Motor neuron (in vitro differentiated cells): ENCODE measurements at regions not wholly inside any gene's neighbourhood (a gene's known extent, or its start where the extent isn't known, plus 50 kb on each side); places are given as distances from the start of the nearest gene placed in this dataset.
A peak's percentile ranks its signal among the peaks of the same experiment; 100 is the strongest.

Experiments used
- ATAC-seq, 8 experiments: fragments of 200-7000 bp; cut with Tn5 transposase; replicated peaks in 6 of 8; 2 replicates each; pipeline ENCODE4 v1.8.0; 2021; ENCODE audit warnings: mild to moderate bottlenecking in 8 of 8, moderate library complexity in 8 of 8
- H3K27ac ChIP-seq, 2 donors: fragments of 250-450 bp; sonication (Bioruptor Pico); 2 replicates each; pipeline ENCODE4 v1.9.0; 2021; ENCODE audit warnings: antibody characterized with exemption in 2 of 2, mild to moderate bottlenecking in 2 of 2, moderate library complexity in 1 of 2
- H3K4me1 ChIP-seq, 2 donors: fragments of 250-450 bp; sonication (Bioruptor Pico); replicated peaks in 1 of 2; 2 replicates each; pipeline ENCODE4 v1.6.1; 2021; ENCODE audit warnings: antibody characterized with exemption in 2 of 2, mild to moderate bottlenecking in 2 of 2, moderate library complexity in 1 of 2
- H3K4me3 ChIP-seq, 5 donors: fragments of 250-450 bp; sonication (Bioruptor Pico); 2 replicates each; pipeline ENCODE4 v1.9.0; 2021; ENCODE audit warnings: antibody characterized with exemption in 5 of 5, mild to moderate bottlenecking in 5 of 5, moderate library complexity in 4 of 5
- WGBS, 10 experiments: fragments of 450-650 bp; shearing (Covaris generic); methylation state at CpG; one replicate each; pipeline ENCODE4 v1.0.0; 2022; 5-methylcytosine and 5-hydroxymethylcytosine counted together
- in situ Hi-C, 9 experiments: fragments of 400-800 bp; cut with MboI; loops; one replicate each; pipeline ENCODE4 v1.15.0; 2021; ENCODE audit warnings: low sequenced_read_pairs in 9 of 9, low pct_unique_long_range_greater_than_20kb in 2 of 9; ENCODE audit not compliant: unreplicated experiment in 9 of 9

DNA sequence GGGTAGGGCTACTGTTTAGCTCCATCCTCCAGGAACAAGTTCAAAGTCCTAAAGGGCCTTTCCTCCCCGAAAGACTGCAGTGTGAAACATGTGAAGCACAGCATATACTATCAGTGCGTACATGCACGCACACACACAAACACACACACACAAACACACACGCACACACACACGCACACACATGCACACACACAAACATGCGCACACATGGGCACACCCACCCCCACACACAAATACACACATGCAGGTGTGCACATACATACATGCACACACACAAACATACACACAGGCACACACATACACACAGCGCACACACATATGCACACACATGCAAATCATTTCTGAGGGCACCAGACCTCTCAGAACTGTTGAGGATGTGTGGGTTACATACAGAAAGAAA is 382.0 kb upstream of the CDH4 start:
- 80 to 100% (median 89%) methylated on average over 1 to 5 of the region's 7 CpGs; no CpG with 5 or more reads in 5 of the 10 experiments for WGBS, 10 experiments
- Histone ChIP-seq H3K27ac (no peak overlapping the region), H3K4me3 (no peak overlapping the region), H3K4me1 (peaks cover 4 to 10% of the 10 kb centered on the region in 2 donors)
- in situ Hi-C loops = loop anchor here in 3 of 9 experiments (25.0 kb wide), 2 partner anchors 367 to 1017 kb away; no protein-coding TSS in a partner anchor
- no peak for ATAC-seq

DNA sequence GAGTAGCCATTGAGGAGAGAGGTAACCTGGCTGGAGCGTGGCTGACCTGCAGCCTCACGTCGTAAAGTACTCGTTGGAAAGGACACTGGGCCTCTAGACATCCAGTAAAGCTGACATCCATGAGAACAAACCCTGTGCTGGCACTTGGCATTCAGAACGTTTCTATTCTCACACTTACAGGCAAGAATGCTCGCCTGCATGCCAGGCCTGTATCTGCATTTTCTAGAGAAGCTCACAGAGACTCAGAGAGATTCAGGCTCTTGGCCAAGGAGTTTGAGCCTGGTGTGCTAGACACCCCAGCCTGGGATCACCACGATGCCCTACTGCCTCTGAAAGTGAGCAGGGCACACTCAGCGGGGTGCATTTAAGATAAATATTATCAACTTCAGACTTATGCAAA is 379.8 kb upstream of the CDH4 start:
- Histone ChIP-seq H3K4me3 (no peak overlapping the region), H3K27ac (no peak overlapping the region), H3K4me1 (peaks cover 6 to 13% of the 10 kb centered on the region in 2 donors)
- in situ Hi-C loops = loop anchor here in 3 of 9 experiments (25.0 kb wide), 2 partner anchors 365 to 1015 kb away; no protein-coding TSS in a partner anchor
- ATAC-seq = no peak
- 11 to 82% (median 60%) methylated on average over 1 to 7 of the region's 8 CpGs; no CpG with 5 or more reads in 1 of the 10 experiments for WGBS, 10 experiments

DNA sequence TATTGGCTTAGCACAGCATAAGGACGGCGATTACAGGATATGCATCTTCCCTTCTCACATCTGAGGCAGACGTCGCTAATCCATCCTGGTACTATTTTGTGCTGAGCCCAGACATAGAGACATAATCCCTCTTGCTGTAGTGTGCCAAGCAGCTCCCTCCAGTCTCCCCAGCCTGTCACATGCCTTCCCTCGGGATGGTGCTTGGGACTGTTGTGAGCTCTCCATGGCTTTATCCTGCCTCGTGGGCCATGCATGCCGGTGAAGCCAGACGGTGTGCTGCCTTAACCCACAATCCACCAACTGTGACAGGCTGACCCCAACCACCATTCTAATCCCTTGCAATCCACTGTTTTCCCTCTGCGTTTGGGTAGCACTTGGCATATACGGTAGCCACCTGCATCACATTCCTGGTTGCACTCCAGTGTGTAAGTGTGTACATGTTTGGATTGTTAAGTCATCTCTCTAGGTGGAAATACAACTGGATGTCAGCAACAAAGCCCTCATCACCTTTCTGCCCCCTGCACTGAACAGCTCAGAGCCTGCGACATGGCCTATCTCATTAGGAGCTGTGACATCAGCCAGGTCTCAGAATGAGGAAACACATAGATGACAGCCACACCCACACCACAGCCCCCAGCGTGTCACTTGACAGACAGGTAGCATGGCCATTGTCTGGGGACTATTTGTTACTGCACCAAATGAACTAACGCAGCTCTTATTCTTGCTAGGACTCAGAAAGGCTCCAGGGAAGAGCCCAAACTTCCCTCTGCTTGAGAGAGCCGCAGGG is 374.8 kb upstream of the CDH4 start:
- H3K27ac ChIP-seq = no peak overlapping the region
- H3K4me1 ChIP-seq = peaks cover 9 to 13% of the 10 kb centered on the region in 2 donors
- ATAC-seq = peak in 5 of 8 experiments; percentile 36 to 71 (median 63)
- in situ Hi-C loops = no loop called here
- 25 to 100% (median 82%) methylated on average over 1 to 9 of the region's 14 CpGs; no CpG with 5 or more reads in 2 of the 10 experiments for WGBS, 10 experiments
- no peak overlapping the region for H3K4me3 ChIP-seq

DNA sequence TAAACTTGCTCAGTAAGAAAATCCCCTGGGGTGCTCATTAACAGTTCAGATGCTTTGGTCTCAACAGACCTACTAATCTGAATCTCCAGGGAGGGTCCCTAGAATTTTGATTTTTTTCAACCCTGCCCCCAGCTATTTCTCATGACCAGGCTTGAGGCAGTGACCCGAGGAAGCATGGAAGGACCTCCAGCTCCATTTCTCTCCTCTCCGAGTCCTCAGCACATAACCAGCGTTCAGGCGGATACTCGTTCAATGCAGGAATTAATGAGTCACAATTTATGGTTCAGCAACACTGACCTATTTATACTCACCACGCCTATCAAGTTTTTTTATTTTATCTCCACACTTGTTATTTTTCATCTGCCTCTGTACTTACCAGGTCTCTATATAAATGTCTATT is 369.2 kb upstream of the CDH4 start:
- H3K27ac ChIP-seq = no peak overlapping the region
- no peak overlapping the region for H3K4me3 ChIP-seq
- peaks cover 5 to 10% of the 10 kb centered on the region in 2 donors for H3K4me1 ChIP-seq
- peak; percentile 52 to 96 (median 92) for ATAC-seq
- WGBS, 10 experiments = 16 to 67% (median 39%) methylated on average over 2 to 6 of the region's 6 CpGs; no CpG with 5 or more reads in 3 of the 10 experiments
- in situ Hi-C loops = no loop called here

DNA sequence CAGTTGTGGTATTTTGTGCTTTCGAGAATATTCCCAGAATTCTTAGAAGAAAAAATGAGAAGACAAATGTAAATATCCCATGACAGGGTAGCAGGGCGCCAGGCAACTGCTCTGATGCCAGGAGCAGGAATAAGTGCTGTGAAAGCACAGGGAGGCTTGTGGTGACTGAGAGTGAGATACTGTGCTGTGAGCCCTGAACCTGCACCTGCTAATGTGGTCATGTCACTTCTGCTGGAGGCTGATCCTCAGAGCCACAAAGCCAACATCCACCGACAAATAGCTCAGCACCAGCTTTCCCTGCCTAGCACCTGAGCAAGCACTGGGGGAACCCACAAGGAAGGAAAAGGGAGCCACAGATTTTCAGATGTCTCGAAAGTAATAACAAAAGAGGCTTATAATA is 368.6 kb upstream of the CDH4 start:
- 7 to 100% (median 67%) methylated on average over 2 to 4 of the region's 4 CpGs; no CpG with 5 or more reads in 1 of the 10 experiments for whole genome bisulfite sequencing, 10 experiments
- H3K27ac ChIP-seq = no peak overlapping the region
- peaks cover 5 to 10% of the 10 kb centered on the region in 2 donors for H3K4me1 ChIP-seq
- in situ Hi-C loops = no loop called here
- H3K4me3 ChIP-seq = no peak overlapping the region
- peak in 5 of 8 experiments; percentile 14 to 58 (median 46) for ATAC-seq

DNA sequence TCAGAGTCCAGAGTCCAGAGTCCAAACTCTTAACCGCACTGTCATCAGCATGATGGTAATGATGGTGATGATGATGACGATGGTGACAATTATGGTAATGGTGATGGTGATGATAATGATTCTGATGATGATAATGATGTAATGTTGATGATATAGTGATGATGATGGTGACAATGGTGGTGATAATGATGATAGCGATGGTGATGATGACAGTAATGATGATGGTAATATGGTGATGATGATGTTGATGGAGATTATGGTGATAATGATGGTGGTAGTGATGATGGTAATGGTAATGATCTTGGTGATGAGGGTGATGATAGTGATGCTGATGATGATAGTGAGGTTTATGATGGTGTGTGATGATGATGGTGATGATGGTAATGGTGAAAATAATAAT is 367.8 kb upstream of the CDH4 start:
- no peak for ATAC-seq
- H3K4me3 ChIP-seq = no peak overlapping the region
- in situ Hi-C loops = no loop called here
- no peak overlapping the region for H3K27ac ChIP-seq
- peaks cover 5 to 12% of the 10 kb centered on the region in 2 donors for H3K4me1 ChIP-seq
- 57 to 100% (median 88%) methylated on average over 1 to 3 of the region's 3 CpGs for WGBS, 10 experiments

DNA sequence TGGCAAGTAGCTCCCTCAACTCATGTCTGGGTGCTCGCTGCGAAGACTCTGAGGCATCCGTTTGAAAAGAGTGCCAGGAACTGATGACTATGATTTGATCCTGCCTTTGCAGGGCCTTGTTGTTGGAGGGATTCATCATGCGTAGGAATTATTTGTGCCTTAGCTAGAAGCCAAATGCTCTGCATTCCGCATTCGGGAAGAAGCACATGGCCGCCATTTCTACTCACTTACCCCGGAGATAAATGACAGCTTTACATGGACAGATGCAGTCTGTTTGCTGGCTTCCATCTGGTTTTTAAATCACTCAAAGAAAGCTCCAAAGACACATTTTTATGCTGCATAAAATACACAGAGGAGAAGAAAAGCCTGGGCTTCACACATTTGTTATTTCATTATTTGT is 363.3 kb upstream of the CDH4 start:
- H3K27ac ChIP-seq = no peak overlapping the region

DNA sequence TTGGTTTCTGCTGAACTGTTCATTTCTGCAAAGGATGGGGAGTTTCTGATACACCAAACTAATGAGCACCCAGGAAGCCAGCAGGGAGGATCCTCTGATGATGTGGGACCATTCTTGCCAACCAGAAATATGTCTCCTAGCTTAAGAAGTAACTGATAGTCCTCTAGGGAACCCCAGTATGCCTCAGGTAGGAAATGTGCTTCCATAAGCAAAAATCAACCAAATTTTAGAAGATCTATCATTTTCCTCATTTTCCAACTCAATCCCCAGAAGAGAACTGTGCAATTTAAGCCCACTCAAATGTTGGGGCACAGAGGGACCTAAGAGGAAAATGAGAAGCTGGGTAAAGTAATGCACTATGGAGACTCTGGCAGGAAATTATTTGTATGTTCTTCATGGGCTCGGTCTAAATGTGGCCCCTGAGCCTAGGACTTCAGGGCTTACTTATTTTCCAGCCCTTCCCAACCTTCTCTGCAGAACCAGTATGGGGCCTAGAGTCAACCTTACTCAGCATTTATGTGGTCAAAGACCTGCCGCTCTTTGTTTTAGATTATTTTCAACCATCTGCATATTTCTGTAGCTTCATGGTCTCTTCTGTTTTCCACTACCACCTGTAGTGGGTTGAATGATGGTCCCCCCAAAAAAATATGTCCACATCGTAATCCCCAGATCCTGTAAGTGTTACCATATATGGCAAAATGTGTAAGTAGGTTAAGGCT is 359.8 kb upstream of the CDH4 start:
- Histone ChIP-seq H3K4me3 (no peak overlapping the region), H3K27ac (no peak overlapping the region), H3K4me1 (peaks cover 0 to 11% of the 10 kb centered on the region in 2 donors)
- in situ Hi-C loops = no loop called here
- ATAC-seq = no peak
- 26 to 87% (median 82%) methylated on average over 1 to 3 of the region's 3 CpGs; no CpG with 5 or more reads in 1 of the 10 experiments for WGBS, 10 experiments

More for the DNA sequence above, 363.3 kb upstream of the CDH4 start:
- in situ Hi-C loops = no loop called here
- no peak overlapping the region for H3K4me3 ChIP-seq
- WGBS, 10 experiments = 6 to 94% (median 78%) methylated on average over 3 to 8 of the region's 8 CpGs; no CpG with 5 or more reads in 2 of the 10 experiments
- H3K4me1 ChIP-seq = peaks cover 0 to 4% of the 10 kb centered on the region in 2 donors
- ATAC-seq = no peak

DNA sequence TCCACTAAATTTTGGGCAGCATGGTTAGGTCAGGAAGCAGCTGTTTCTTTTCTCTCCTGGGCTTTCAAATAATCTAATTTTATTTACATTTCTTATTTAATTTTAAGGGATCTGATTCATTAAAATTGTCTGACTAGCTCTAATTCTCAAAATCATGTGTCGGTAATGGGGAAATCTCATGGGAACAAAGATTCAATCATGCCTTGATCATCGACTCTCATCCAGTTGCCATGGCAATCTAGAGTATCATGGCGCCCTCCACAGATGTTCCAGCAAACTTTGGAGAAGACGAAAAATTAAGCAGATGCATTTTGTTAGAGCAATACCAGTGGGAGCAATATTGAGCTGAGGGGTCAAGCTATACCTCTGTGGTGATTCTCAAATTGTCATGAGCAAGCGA is 358.0 kb upstream of the CDH4 start:
- ATAC-seq = no peak
- H3K4me3 ChIP-seq = no peak overlapping the region
- no peak overlapping the region for H3K27ac ChIP-seq
- in situ Hi-C loops = no loop called here
- H3K4me1 ChIP-seq = peaks cover 8 to 13% of the 10 kb centered on the region in 2 donors
- WGBS, 10 experiments = 3 to 100% (median 84%) methylated on average over 1 to 5 of the region's 5 CpGs

DNA sequence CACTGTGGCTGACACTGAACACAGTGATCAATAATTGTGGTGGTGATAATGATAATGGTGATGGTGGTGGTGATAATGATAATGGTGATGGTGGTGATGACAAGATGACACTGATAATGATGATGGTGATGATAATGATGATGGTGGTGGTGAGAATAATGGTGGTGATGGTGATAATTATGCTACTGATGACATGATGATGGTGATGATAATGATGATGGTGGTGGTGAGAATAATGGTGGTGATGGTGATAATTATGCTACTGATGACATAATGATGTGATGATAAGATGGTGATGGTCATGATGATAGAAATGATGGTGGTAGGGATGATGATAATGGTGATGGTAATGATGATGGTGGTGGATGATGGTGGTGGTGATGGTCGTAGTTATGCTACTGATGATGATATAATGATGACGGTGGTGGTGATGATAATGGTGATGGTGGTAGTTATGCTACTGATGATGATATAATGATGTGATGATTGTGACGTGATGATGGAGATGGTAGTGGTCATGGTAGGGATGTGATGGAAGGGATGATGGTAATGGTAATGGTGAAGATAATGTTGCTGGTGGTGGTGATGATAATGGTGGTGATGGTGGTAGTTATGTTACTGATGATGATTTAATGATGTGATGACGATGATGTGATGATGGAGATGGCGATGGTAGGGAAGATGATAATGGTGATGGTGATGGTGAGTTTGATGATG is 356.5 kb upstream of the CDH4 start:
- in situ Hi-C loops = no loop called here
- peaks cover 17 to 20% of the 10 kb centered on the region in 2 donors for H3K4me1 ChIP-seq

DNA sequence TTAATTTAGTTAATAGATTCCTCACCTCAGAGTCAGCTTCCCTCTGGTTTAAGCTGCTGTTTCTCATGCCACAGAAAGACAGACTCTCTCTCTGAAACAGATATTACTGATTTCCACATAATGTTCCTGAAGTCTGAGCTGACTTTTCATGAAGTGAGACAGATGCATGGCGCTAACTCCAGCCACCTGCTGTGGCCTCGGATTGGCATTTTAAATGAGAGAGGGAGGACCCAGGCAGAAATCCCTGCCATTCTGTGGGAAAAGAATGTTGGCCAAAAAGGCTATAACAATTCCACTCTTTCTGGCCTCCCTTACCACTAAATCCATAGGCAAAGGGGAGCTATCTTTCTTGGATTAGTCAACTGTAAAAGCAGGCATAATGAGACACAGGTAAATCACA is 354.1 kb upstream of the CDH4 start:
- in situ Hi-C loops = no loop called here
- 0 to 73% (median 44%) methylated on average over 2 of the region's 2 CpGs; no CpG with 5 or more reads in 5 of the 10 experiments for WGBS, 10 experiments
- H3K4me1 ChIP-seq = peaks cover 23 to 27% of the 10 kb centered on the region in 2 donors
- no peak overlapping the region for H3K27ac ChIP-seq
- no peak for ATAC-seq
- no peak overlapping the region for H3K4me3 ChIP-seq

More for the DNA sequence above, 356.5 kb upstream of the CDH4 start:
- no peak overlapping the region for H3K27ac ChIP-seq
- no peak for ATAC-seq
- WGBS, 10 experiments = 6 to 100% (median 62%) methylated on average over 2 to 5 of the region's 5 CpGs
- no peak overlapping the region for H3K4me3 ChIP-seq

DNA sequence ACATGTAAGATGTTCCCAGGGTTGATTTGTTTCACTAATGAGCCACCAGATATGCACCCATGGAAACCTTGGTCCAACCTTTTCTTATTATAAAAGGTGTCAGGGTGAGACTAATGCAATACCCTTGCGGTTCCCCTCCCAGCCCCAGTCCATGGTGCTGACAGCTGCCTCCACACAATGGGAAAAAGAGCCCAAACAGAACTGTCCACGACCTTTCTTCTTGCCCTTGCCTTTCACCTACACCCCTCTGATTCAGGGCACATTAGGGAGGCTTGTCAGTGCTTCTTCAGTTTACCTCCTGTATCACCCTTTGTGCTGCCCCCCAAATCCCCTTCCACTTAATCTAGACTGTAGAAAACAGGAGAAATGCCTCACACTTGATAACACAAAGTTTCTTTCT is 352.7 kb upstream of the CDH4 start:
- in situ Hi-C loops = no loop called here
- no peak overlapping the region for H3K4me3 ChIP-seq
- WGBS, 10 experiments = 0 to 100% (median 60%) methylated on average over 1 to 2 of the region's 2 CpGs; no CpG with 5 or more reads in 5 of the 10 experiments

More for the DNA sequence above, 352.7 kb upstream of the CDH4 start:
- no peak for ATAC-seq
- peaks cover 23 to 27% of the 10 kb centered on the region in 2 donors for H3K4me1 ChIP-seq
- no peak overlapping the region for H3K27ac ChIP-seq
